ENCODE measurements at regions not wholly inside any gene's neighbourhood (a gene's known extent, or its start where the extent isn't known, plus 50 kb on each side); places are given as distances from the start of the nearest gene placed in this dataset.

DNA sequence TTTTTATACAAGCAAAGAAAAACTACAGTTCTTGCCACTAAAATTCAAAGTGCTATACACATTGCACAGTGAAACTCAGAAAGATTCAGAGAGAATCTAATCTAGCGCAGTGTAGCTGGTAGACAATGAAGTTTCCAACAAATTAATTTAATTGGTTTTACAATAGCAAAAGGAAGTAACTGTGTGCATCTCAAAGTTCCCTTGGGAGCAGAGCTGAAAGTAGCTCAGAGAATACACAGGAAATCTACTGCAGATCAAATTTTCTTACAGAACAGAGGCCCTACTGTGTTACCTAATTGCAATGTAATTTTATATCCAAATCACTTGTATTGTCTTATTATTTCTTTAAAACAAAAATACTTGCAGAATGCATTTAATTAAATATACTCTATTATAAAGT is 1396.2 kb upstream of the TENM4 start:
- no TSS peak for BruUV-seq (replicated peaks)
- no peak overlapping the region for H3K9ac ChIP-seq (replicated peaks; ENCODE audit: extremely low read depth, insufficient read depth, low read length)
- intact Hi-C loops (cut with micrococcal nuclease) = no loop called here
- TF ChIP-seq, protein P1, sequence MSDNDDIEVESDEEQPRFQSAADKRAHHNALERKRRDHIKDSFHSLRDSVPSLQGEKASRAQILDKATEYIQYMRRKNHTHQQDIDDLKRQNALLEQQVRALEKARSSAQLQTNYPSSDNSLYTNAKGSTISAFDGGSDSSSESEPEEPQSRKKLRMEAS (IDR thresholded peaks at IDR 0.05; ENCODE audit: insufficient read depth, insufficient read length) = no peak
- no peak for TF ChIP-seq POLR2A (IDR thresholded peaks at IDR 0.05; ENCODE audit: low read depth, low read length)
- TF ChIP-seq FOS (IDR thresholded peaks at IDR 0.05; ENCODE audit: borderline replicate concordance, insufficient read depth, low read length) = no peak
- TF ChIP-seq, protein P2, sequence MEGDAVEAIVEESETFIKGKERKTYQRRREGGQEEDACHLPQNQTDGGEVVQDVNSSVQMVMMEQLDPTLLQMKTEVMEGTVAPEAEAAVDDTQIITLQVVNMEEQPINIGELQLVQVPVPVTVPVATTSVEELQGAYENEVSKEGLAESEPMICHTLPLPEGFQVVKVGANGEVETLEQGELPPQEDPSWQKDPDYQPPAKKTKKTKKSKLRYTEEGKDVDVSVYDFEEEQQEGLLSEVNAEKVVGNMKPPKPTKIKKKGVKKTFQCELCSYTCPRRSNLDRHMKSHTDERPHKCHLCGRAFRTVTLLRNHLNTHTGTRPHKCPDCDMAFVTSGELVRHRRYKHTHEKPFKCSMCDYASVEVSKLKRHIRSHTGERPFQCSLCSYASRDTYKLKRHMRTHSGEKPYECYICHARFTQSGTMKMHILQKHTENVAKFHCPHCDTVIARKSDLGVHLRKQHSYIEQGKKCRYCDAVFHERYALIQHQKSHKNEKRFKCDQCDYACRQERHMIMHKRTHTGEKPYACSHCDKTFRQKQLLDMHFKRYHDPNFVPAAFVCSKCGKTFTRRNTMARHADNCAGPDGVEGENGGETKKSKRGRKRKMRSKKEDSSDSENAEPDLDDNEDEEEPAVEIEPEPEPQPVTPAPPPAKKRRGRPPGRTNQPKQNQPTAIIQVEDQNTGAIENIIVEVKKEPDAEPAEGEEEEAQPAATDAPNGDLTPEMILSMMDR (IDR thresholded peaks at IDR 0.05; ENCODE audit: extremely low read depth in 1 of 2, insufficient read depth in 1 of 2, low read depth in 1 of 2, low read length in 2 of 2) = no peak
- no peak overlapping the region for H3K27ac ChIP-seq (ENCODE audit: insufficient read depth, low read depth, low read length)
- H3K27me3 ChIP-seq (ENCODE audit: control insufficient read depth in 2 of 2, insufficient read depth in 2 of 2, low read length in 2 of 2) = no peaks in the 10 kb centered on the region
- dilution Hi-C loops (cut with MboI; ENCODE audit: extremely low pct_ligation_motif_present, low sequenced_read_pairs) = no loop called here
- H3K79me2 ChIP-seq (ENCODE audit: control insufficient read depth, insufficient read depth, low read length) = no peaks in the 10 kb centered on the region
- H4K20me1 ChIP-seq (replicated peaks; ENCODE audit: control insufficient read depth, extremely low read depth, insufficient read depth, low read length) = no peaks in the 10 kb centered on the region
- H3K9me3 ChIP-seq (replicated peaks; ENCODE audit: control insufficient read depth, insufficient read depth, low read length) = no peaks in the 10 kb centered on the region
- H2AFZ ChIP-seq (ENCODE audit: low read depth, low read length) = no peak overlapping the region
- ChIA-PET CTCF (interaction anchor here (1.2 kb wide), 1 partner anchor 9 kb away, joined by 3 read pairs; no protein-coding TSS in a partner anchor), POLR2A (no interaction called here)
- H3K4me3 ChIP-seq (replicated peaks in 1 of 3; ENCODE audit: insufficient read depth in 1 of 3, low read depth in 1 of 3, low read length in 3 of 3) = no peak overlapping the region
- no peak overlapping the region for H3K4me2 ChIP-seq (ENCODE audit: insufficient read depth, low read length)
- FAIRE-seq (no peak), DNase-seq (ENCODE audit: low read depth, low spot score) (no peak)
- H3K36me3 ChIP-seq (ENCODE audit: control insufficient read depth in 2 of 2, extremely low read depth in 1 of 2, insufficient read depth in 2 of 2, low read length in 2 of 2) = no peaks in the 10 kb centered on the region
- no peaks in the 10 kb centered on the region for H3K9me1 ChIP-seq (replicated peaks; ENCODE audit: control insufficient read depth, extremely low read depth, insufficient read depth, low read length)
- peaks cover 2% of the 10 kb centered on the region for H3K4me1 ChIP-seq (ENCODE audit: control insufficient read depth, extremely low read depth, insufficient read depth, low read length)

DNA sequence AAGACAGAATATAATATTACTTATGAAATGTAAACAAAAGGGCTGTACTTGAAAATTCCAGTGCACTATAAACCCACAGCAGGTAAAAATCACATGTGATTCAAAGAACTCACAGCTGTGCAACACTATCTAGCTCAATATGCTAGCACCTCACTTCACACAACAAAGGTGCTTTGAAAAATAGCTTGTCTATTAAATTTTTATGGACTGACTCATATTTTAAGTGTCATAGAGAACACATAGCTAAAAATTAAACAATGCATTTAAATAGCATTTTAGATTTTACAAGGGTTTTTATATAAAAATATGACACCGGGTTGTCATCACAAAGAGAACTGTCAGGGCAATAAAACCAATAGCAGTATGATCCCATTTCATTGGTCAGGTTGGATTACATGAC is 1390.5 kb upstream of the TENM4 start:
- H3K36me3 ChIP-seq (ENCODE audit: control insufficient read depth in 2 of 2, extremely low read depth in 1 of 2, insufficient read depth in 2 of 2, low read length in 2 of 2) = no peaks in the 10 kb centered on the region
- TF ChIP-seq POLR2A (IDR thresholded peaks at IDR 0.05; ENCODE audit: low read depth, low read length) = no peak
- TF ChIP-seq, protein P1 (IDR thresholded peaks at IDR 0.05; ENCODE audit: insufficient read depth, insufficient read length) = no peak
- BruUV-seq (replicated peaks) = no TSS peak
- no peak for FAIRE-seq
- no peaks in the 10 kb centered on the region for H3K79me2 ChIP-seq (ENCODE audit: control insufficient read depth, insufficient read depth, low read length)
- no peaks in the 10 kb centered on the region for H3K9me3 ChIP-seq (replicated peaks; ENCODE audit: control insufficient read depth, insufficient read depth, low read length)
- ChIA-PET POLR2A (no interaction called here), CTCF (interaction anchor here (0.7 kb wide), 1 partner anchor 12 kb away, joined by 3 read pairs; no protein-coding TSS in a partner anchor)
- no peaks in the 10 kb centered on the region for H4K20me1 ChIP-seq (replicated peaks; ENCODE audit: control insufficient read depth, extremely low read depth, insufficient read depth, low read length)
- intact Hi-C loops (cut with micrococcal nuclease) = no loop called here
- no peaks in the 10 kb centered on the region for H3K9me1 ChIP-seq (replicated peaks; ENCODE audit: control insufficient read depth, extremely low read depth, insufficient read depth, low read length)
- DNase-seq (ENCODE audit: low read depth, low spot score) = no peak
- H2AFZ ChIP-seq (ENCODE audit: low read depth, low read length) = no peak overlapping the region
- no peaks in the 10 kb centered on the region for H3K4me1 ChIP-seq (ENCODE audit: control insufficient read depth, extremely low read depth, insufficient read depth, low read length)
- H3K4me2 ChIP-seq (ENCODE audit: insufficient read depth, low read length) = no peak overlapping the region
- H3K27me3 ChIP-seq (ENCODE audit: control insufficient read depth in 2 of 2, insufficient read depth in 2 of 2, low read length in 2 of 2) = no peaks in the 10 kb centered on the region
- no peak overlapping the region for H3K27ac ChIP-seq (ENCODE audit: insufficient read depth, low read depth, low read length)
- dilution Hi-C loops (cut with MboI; ENCODE audit: extremely low pct_ligation_motif_present, low sequenced_read_pairs) = no loop called here
- H3K4me3 ChIP-seq (replicated peaks in 1 of 3; ENCODE audit: insufficient read depth in 1 of 3, low read depth in 1 of 3, low read length in 3 of 3) = no peak overlapping the region
- no peak overlapping the region for H3K9ac ChIP-seq (replicated peaks; ENCODE audit: extremely low read depth, insufficient read depth, low read length)
